IMR-90 (cell line): ENCODE measurements at regions not wholly inside any gene's neighbourhood (a gene's known extent, or its start where the extent isn't known, plus 50 kb on each side); places are given as distances from the start of the nearest gene placed in this dataset.

Experiments used
- ATAC-seq: fragments of 200-7000 bp; cut with Tn5 transposase; 2 replicates; pipeline ENCODE4 v1.9.1; 2020; ENCODE audit warnings: low read depth, mild to moderate bottlenecking, moderate library complexity
- BruUV-seq: library from RNA; stranded (reverse); fragments of 400-500 nt; replicated peaks from 2 replicates; lab custom pipeline; 2021; lab: Mats Ljungman, UMichigan
- CTCF ChIA-PET: fragments of 300-600 bp; formaldehyde crosslinking; extraction: SDS; loops from one replicate; lab custom pipeline; 2021; ENCODE audit warnings: antibody characterized with exemption; lab: Yijun Ruan, JAX
- POLR2A ChIA-PET: fragments of 300-600 bp; sonication (Branson Sonifier 250); formaldehyde crosslinking; loops from one replicate; lab custom pipeline; 2022; ENCODE audit warnings: antibody characterized with exemption; ENCODE audit not compliant: unreplicated experiment; lab: Charles Lee
- DNase-seq: peaks from one replicate; pipeline ENCODE4 v3.0.0; 2013
- H2AFZ ChIP-seq: replicated peaks from 2 replicates; pipeline ENCODE3; 2013; ENCODE audit warnings: low read length, mild to moderate bottlenecking; ENCODE audit not compliant: poor library complexity
- H2AK5ac ChIP-seq: 2 replicates; pipeline ENCODE4 v1.6.1; 2013; ENCODE audit warnings: low read depth, low read length, inconsistent platforms
- H2AK9ac ChIP-seq: replicated peaks from 2 replicates; pipeline ENCODE3; 2013; ENCODE audit warnings: mild to moderate bottlenecking, low read depth, low read length, moderate library complexity; ENCODE audit not compliant: poor library complexity
- H2BK120ac ChIP-seq: 2 replicates; pipeline ENCODE4 v1.6.1; 2013; ENCODE audit warnings: low read depth, low read length, inconsistent platforms
- H2BK15ac ChIP-seq: 3 replicates; pipeline ENCODE4 v1.6.1; 2013; ENCODE audit warnings: low read depth, low read length, inconsistent platforms
- H2BK20ac ChIP-seq: 2 replicates; pipeline ENCODE4 v1.6.1; 2013; ENCODE audit warnings: low read depth, mild to moderate bottlenecking, inconsistent platforms, low read length, moderate library complexity
- H2BK5ac ChIP-seq: 2 replicates; pipeline ENCODE4 v1.6.1; 2013; ENCODE audit warnings: mild to moderate bottlenecking, low read depth, low read length, inconsistent platforms; ENCODE audit not compliant: poor library complexity, severe bottlenecking
- H3K14ac ChIP-seq: replicated peaks from 2 replicates; pipeline ENCODE4 v1.6.1; 2013; ENCODE audit warnings: low read depth, low read length, inconsistent platforms
- H3K18ac ChIP-seq: 2 replicates; pipeline ENCODE4 v1.6.1; 2013; ENCODE audit warnings: low read depth, low read length, control low read depth
- H3K23ac ChIP-seq: 2 replicates; pipeline ENCODE4 v1.6.1; 2013; ENCODE audit warnings: low read depth, low read length, inconsistent platforms
- H3K27ac ChIP-seq: 2 replicates; pipeline ENCODE4 v1.5.1; 2013; ENCODE audit warnings: mild to moderate bottlenecking, control low read depth, low read length; ENCODE audit not compliant: insufficient read depth
- H3K27me3 ChIP-seq: 2 replicates; pipeline ENCODE4 v1.6.1; 2013; ENCODE audit warnings: low read length; ENCODE audit not compliant: control insufficient read depth, insufficient read depth
- H3K36me3 ChIP-seq: 2 replicates; pipeline ENCODE4 v1.6.1; 2013; ENCODE audit warnings: low read length, mixed read lengths; ENCODE audit not compliant: control insufficient read depth, insufficient read depth
- H3K4ac ChIP-seq: 2 replicates; pipeline ENCODE4 v1.6.1; 2013; ENCODE audit warnings: low read depth, low read length, inconsistent platforms
- H3K4me1 ChIP-seq: 2 replicates; pipeline ENCODE4 v1.6.1; 2013; ENCODE audit warnings: low read length, mixed read lengths; ENCODE audit not compliant: control insufficient read depth, insufficient read depth
- H3K4me2 ChIP-seq: 2 replicates; pipeline ENCODE4 v1.6.1; 2013; ENCODE audit warnings: low read depth, mild to moderate bottlenecking, control low read depth, low read length, moderate library complexity
- H3K4me3 ChIP-seq: 2 replicates; pipeline ENCODE4 v1.5.1; 2013; ENCODE audit warnings: low read depth, mild to moderate bottlenecking, control low read depth, low read length, moderate library complexity; ENCODE audit not compliant: insufficient read depth
- H3K56ac ChIP-seq: 2 replicates; pipeline ENCODE4 v1.6.1; 2013; ENCODE audit warnings: low read length, inconsistent platforms; ENCODE audit not compliant: insufficient read depth; ENCODE audit errors: extremely low read depth
- H3K79me1 ChIP-seq, 2 experiments: 2 replicates each; pipeline ENCODE4 v1.6.1; 2013; ENCODE audit warnings: low read length in 2 of 2, inconsistent platforms in 1 of 2, low read depth in 1 of 2
- H3K9ac ChIP-seq: 2 replicates; pipeline ENCODE4 v1.6.1; 2013; ENCODE audit warnings: low read depth, low read length, control low read depth
- H3K9me1 ChIP-seq: 2 replicates; pipeline ENCODE4 v1.6.1; 2013; ENCODE audit warnings: low read length, inconsistent platforms; ENCODE audit not compliant: insufficient read depth
- H3K9me3 ChIP-seq: 2 replicates; pipeline ENCODE4 v1.6.1; 2013; ENCODE audit warnings: low read length; ENCODE audit not compliant: control insufficient read depth, insufficient read depth
- H4K20me1 ChIP-seq: 2 replicates; pipeline ENCODE4 v1.6.1; 2013; ENCODE audit warnings: low read length, inconsistent platforms; ENCODE audit not compliant: insufficient read depth
- H4K5ac ChIP-seq: 2 replicates; pipeline ENCODE4 v1.6.1; 2013; ENCODE audit warnings: mild to moderate bottlenecking, low read depth, low read length, control low read depth
- H4K8ac ChIP-seq, 2 experiments: 2 replicates each; pipeline ENCODE4 v1.6.1; 2013; ENCODE audit warnings: low read depth in 2 of 2, low read length in 2 of 2, control low read depth in 1 of 2, inconsistent platforms in 1 of 2
- H4K91ac ChIP-seq: 2 replicates; pipeline ENCODE4 v1.6.1; 2013; ENCODE audit warnings: low read depth, low read length, inconsistent platforms; ENCODE audit not compliant: insufficient read depth
- BHLHE40 ChIP-seq: fragments of 150-350 bp; IDR thresholded peaks from 2 replicates; pipeline ENCODE4 v1.6.1; 2016; ENCODE audit warnings: mild to moderate bottlenecking, low read depth, low read length
- CEBPB ChIP-seq: IDR thresholded peaks from 2 replicates; pipeline ENCODE4 v1.6.1; 2012; ENCODE audit warnings: low read depth, low read length, improper control_type of control experiment
- CHD1 ChIP-seq: IDR thresholded peaks from 2 replicates; pipeline ENCODE4 v1.6.1; 2012; ENCODE audit warnings: low read depth, low read length, improper control_type of control experiment
- CTCF ChIP-seq: conservative IDR thresholded peaks from 2 replicates; pipeline ENCODE4 v1.5.1; 2012; ENCODE audit warnings: mild to moderate bottlenecking, low read depth, low read length, improper control_type of control experiment
- ELK1 ChIP-seq: fragments of 150-350 bp; IDR thresholded peaks from 2 replicates; pipeline ENCODE4 v1.6.1; 2016; ENCODE audit warnings: low read depth, mild to moderate bottlenecking, low read length, moderate library complexity, borderline replicate concordance
- FOS ChIP-seq: fragments of 150-350 bp; IDR thresholded peaks from 2 replicates; pipeline ENCODE4 v1.6.1; 2016; ENCODE audit warnings: low read depth, low read length
- MAFK ChIP-seq: IDR thresholded peaks from 2 replicates; pipeline ENCODE4 v1.6.1; 2012; ENCODE audit warnings: low read depth, low read length, improper control_type of control experiment
- MAZ ChIP-seq: IDR thresholded peaks from 2 replicates; pipeline ENCODE4 v1.6.1; 2012; ENCODE audit warnings: low read depth, mild to moderate bottlenecking, low read length, improper control_type of control experiment, moderate library complexity, borderline replicate concordance
- MXI1 ChIP-seq: IDR thresholded peaks from 2 replicates; pipeline ENCODE4 v1.6.1; 2012; ENCODE audit warnings: low read depth, mild to moderate bottlenecking, low read length, moderate library complexity, borderline replicate concordance
- NFE2L2 ChIP-seq: fragments of 150-350 bp; IDR thresholded peaks from 2 replicates; pipeline ENCODE4 v1.6.1; 2016; ENCODE audit warnings: low read depth, mild to moderate bottlenecking, low read length
- POLR2A ChIP-seq: IDR thresholded peaks from 2 replicates; pipeline ENCODE4 v1.6.1; 2012; ENCODE audit warnings: mild to moderate bottlenecking, low read depth, low read length
- RAD21 ChIP-seq: IDR thresholded peaks from 2 replicates; pipeline ENCODE4 v1.6.1; 2012; ENCODE audit warnings: low read length, improper control_type of control experiment
- RCOR1 ChIP-seq: IDR thresholded peaks from 2 replicates; pipeline ENCODE4 v1.6.1; 2012; ENCODE audit warnings: mild to moderate bottlenecking, low read length, improper control_type of control experiment; ENCODE audit not compliant: insufficient replicate concordance
- RFX5 ChIP-seq: IDR thresholded peaks from 2 replicates; pipeline ENCODE4 v1.8.0; 2012; ENCODE audit warnings: low read depth, mild to moderate bottlenecking, low read length, moderate library complexity
- SMC3 ChIP-seq: fragments of 150-350 bp; IDR thresholded peaks from 2 replicates; pipeline ENCODE4 v1.6.1; 2016; ENCODE audit warnings: low read depth, mild to moderate bottlenecking, antibody characterized with exemption, low read length, moderate library complexity
- USF2 ChIP-seq: fragments of 150-350 bp; IDR thresholded peaks from 2 replicates; pipeline ENCODE4 v1.6.1; 2017; ENCODE audit warnings: mild to moderate bottlenecking, antibody characterized with exemption, low read length, low read depth
- WGBS, 2 experiments: methylation state at CpG; one replicate each; pipeline versions ENCODE4 v1.1.5 to v1.1.7; 2013; ENCODE audit warnings: missing lambda C conversion rate in 2 of 2; ENCODE audit not compliant: insufficient read length in 1 of 2; ENCODE audit errors: extremely low coverage in 2 of 2; 5-methylcytosine and 5-hydroxymethylcytosine counted together
- dilution Hi-C: fragments of 300-500 bp; cut with HindIII; formaldehyde crosslinking; loops from one replicate; pipeline ENCODE4 v1.14.3; 2018; ENCODE audit warnings: low sequenced_read_pairs; ENCODE audit not compliant: unreplicated experiment
- in situ Hi-C: fragments of 300-500 bp; cut with MboI; formaldehyde crosslinking; loops from 3 replicates; pipeline ENCODE4 v1.14.3; 2019; ENCODE audit warnings: low sequenced_read_pairs, inconsistent platforms, mixed read lengths
- intact Hi-C: fragments of 100-400 bp; cut with micrococcal nuclease; formaldehyde crosslinking; loops from 2 replicates; pipeline ENCODE4 v1.10.0; 2022

DNA sequence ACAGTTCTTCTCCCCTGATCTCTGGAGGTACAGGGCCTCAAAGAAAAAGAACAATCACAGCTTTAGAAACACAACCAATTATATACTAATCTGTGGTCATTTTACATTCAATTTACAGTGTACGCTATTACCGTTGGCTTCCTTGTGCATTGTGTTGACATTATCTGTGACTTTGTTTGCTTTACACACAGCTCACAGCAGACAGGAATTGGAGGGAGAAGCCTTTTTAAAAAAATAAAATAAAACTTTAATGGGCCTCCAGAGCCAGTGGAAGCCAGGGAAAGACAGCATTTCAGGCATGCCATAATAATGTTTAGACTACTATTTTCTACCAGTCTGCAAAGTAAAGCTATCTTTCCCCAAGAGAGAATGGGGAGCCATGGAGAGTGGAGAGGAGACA lies 179.0 kb upstream of the ADO start:
- Histone ChIP-seq H3K4ac (no peak overlapping the region), H3K79me1 (no peaks in the 10 kb centered on the region), H3K9me3 (no peaks in the 10 kb centered on the region), H2AK5ac (no peak overlapping the region), H2BK120ac (no peak overlapping the region), H3K4me2 (peak overlapping the region; percentile 26; the same call in 1 of the 2 replicates), H3K9me1 (peaks cover 1% of the 10 kb centered on the region; the same call in 1 of the 2 replicates), H2BK20ac (no peak overlapping the region), H3K14ac (peak overlapping the region; percentile 32), H2BK5ac (no peak overlapping the region), H3K27me3 (no peaks in the 10 kb centered on the region), H3K4me1 (peaks cover 13% of the 10 kb centered on the region), H3K27ac (no peak overlapping the region), H3K23ac (no peak overlapping the region), H3K4me3 (no peak overlapping the region), H4K91ac (no peak overlapping the region), H3K18ac (peak overlapping the region; percentile 68; the same call in 1 of the 2 replicates), H2AFZ (no peak overlapping the region), H2BK15ac (no peak overlapping the region), H3K9ac (no peak overlapping the region), H4K5ac (no peak overlapping the region; the same call in 1 of the 2 replicates), H4K20me1 (no peaks in the 10 kb centered on the region), H4K8ac (no peak overlapping the region), H2AK9ac (no peak overlapping the region), H3K56ac (no peak overlapping the region), H3K36me3 (no peaks in the 10 kb centered on the region)
- peak; percentile 62 for ATAC-seq
- intact Hi-C loops (no loop called here), dilution Hi-C loops (no loop called here), in situ Hi-C loops (no loop called here)
- no peak for DNase-seq
- ChIA-PET POLR2A (no interaction called here), CTCF (no interaction called here)
- WGBS, 2 experiments: no CpG with 5 or more reads among the region's 2 CpGs
- no TSS peak for BruUV-seq
- TF ChIP-seq MXI1 (no peak), BHLHE40 (no peak), RCOR1 (no peak), CEBPB (no peak), RFX5 (no peak), SMC3 (no peak), MAFK (no peak), USF2 (no peak), RAD21 (no peak), ELK1 (no peak), CHD1 (no peak), FOS (no peak), POLR2A (no peak), MAZ (no peak), NFE2L2 (no peak), CTCF (no peak)
